ENCODE measurements at regions not wholly inside any gene's neighbourhood (a gene's known extent, or its start where the extent isn't known, plus 50 kb on each side); places are given as distances from the start of the nearest gene placed in this dataset.
"Not testable (repeated sequence)": the region's sequence is repeated elsewhere in the genome, so short reads cannot be mapped to it uniquely, and the experiment has no call there.

- DNase-seq (ENCODE audit: low spot score) = no peak
These were observed 623.1 kb downstream of the HTR1B start for GRCh38 chr6:76840041-76840745.

GRCh38 chr6:76839505-76839904, 623.8 kb downstream of the HTR1B start:
- DNase-seq (ENCODE audit: low spot score) = no peak

GRCh38 chr6:76837564-76837963, 625.7 kb downstream of the HTR1B start:
- no peak for DNase-seq (ENCODE audit: low spot score)

GRCh38 chr6:76835695-76836094, 627.6 kb downstream of the HTR1B start:
- DNase-seq (ENCODE audit: low spot score) = no peak

- DNase-seq (ENCODE audit: low spot score) = no peak
These were observed 628.0 kb downstream of the HTR1B start for GRCh38 chr6:76835293-76835692.

GRCh38 chr6:76834399-76834798, 628.9 kb downstream of the HTR1B start:
- no peak for DNase-seq (ENCODE audit: low spot score)

GRCh38 chr6:76831299-76831698, 632.0 kb downstream of the HTR1B start:
- no peak for DNase-seq (ENCODE audit: low spot score)

- not testable (repeated sequence) for DNase-seq (ENCODE audit: low spot score)
These were observed 639.7 kb downstream of the HTR1B start for GRCh38 chr6:76823578-76823977.

GRCh38 chr6:76818451-76818850, 644.8 kb downstream of the HTR1B start:
- DNase-seq (ENCODE audit: low spot score) = no peak

GRCh38 chr6:76817429-76817828, 645.9 kb downstream of the HTR1B start:
- no peak for DNase-seq (ENCODE audit: low spot score)

GRCh38 chr6:76814496-76815458, 648.5 kb downstream of the HTR1B start:
- DNase-seq (ENCODE audit: low spot score) = no peak

- no peak for DNase-seq (ENCODE audit: low spot score)
These were observed 653.0 kb downstream of the HTR1B start for GRCh38 chr6:76810286-76810685.

- DNase-seq (ENCODE audit: low spot score) = no peak
These were observed 660.2 kb downstream of the HTR1B start for GRCh38 chr6:76803038-76803580.

GRCh38 chr6:76792394-76792793, 670.9 kb downstream of the HTR1B start:
- DNase-seq (ENCODE audit: low spot score) = no peak

- DNase-seq (ENCODE audit: low spot score) = no peak
These were observed 672.4 kb downstream of the HTR1B start for GRCh38 chr6:76790881-76791280.

GRCh38 chr6:76790045-76790796, 673.1 kb downstream of the HTR1B start:
- no peak for DNase-seq (ENCODE audit: low spot score)

GRCh38 chr6:76789580-76789979, 673.7 kb downstream of the HTR1B start:
- DNase-seq (ENCODE audit: low spot score) = no peak

- no peak for DNase-seq (ENCODE audit: low spot score)
These were observed 675.1 kb downstream of the HTR1B start for GRCh38 chr6:76788155-76788554.

GRCh38 chr6:76779068-76779467, 684.2 kb downstream of the HTR1B start:
- DNase-seq (ENCODE audit: low spot score) = no peak

- no peak for DNase-seq (ENCODE audit: low spot score)
These were observed 686.4 kb downstream of the HTR1B start for GRCh38 chr6:76776876-76777275.

- no peak for DNase-seq (ENCODE audit: low spot score)
These were observed 688.4 kb downstream of the HTR1B start for GRCh38 chr6:76774781-76775384.

GRCh38 chr6:76772951-76773350, 690.3 kb downstream of the HTR1B start:
- DNase-seq (ENCODE audit: low spot score) = no peak

Data from SW480 (cell line).